GM12873 (cell line): ENCODE measurements at regions not wholly inside any gene's neighbourhood (a gene's known extent, or its start where the extent isn't known, plus 50 kb on each side); places are given as distances from the start of the nearest gene placed in this dataset.

Experiments used
- TF ChIP-seq, protein P1 (sequence below): IDR thresholded peaks from 2 replicates; pipeline ENCODE4 v1.5.1; 2012; ENCODE audit warnings: low read depth, mild to moderate bottlenecking, moderate library complexity, low read length, control low read depth; ENCODE audit not compliant: insufficient read depth; ENCODE audit errors: missing control alignments

DNA sequence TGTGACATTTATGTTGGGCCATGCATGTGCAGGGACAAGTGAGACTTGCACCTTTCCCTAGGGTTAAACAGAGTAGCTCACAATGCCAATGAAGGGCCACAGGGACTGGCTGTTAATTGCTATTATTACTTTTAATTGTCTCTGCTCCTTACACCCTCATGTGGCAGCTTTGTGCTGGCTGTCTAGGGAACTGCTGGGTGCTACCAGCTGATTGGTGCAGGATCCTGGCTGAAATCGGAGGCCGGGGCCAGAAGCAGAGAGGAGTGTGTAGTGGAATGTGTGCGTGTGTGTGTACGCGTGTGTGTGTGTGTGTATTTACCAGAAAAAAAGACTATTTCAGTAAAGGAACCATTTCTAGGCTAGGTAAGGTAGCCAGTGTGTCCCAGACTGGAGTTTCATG is 302.5 kb downstream of the CTTN start:
- TF ChIP-seq, protein P1, sequence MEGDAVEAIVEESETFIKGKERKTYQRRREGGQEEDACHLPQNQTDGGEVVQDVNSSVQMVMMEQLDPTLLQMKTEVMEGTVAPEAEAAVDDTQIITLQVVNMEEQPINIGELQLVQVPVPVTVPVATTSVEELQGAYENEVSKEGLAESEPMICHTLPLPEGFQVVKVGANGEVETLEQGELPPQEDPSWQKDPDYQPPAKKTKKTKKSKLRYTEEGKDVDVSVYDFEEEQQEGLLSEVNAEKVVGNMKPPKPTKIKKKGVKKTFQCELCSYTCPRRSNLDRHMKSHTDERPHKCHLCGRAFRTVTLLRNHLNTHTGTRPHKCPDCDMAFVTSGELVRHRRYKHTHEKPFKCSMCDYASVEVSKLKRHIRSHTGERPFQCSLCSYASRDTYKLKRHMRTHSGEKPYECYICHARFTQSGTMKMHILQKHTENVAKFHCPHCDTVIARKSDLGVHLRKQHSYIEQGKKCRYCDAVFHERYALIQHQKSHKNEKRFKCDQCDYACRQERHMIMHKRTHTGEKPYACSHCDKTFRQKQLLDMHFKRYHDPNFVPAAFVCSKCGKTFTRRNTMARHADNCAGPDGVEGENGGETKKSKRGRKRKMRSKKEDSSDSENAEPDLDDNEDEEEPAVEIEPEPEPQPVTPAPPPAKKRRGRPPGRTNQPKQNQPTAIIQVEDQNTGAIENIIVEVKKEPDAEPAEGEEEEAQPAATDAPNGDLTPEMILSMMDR = no peak

DNA sequence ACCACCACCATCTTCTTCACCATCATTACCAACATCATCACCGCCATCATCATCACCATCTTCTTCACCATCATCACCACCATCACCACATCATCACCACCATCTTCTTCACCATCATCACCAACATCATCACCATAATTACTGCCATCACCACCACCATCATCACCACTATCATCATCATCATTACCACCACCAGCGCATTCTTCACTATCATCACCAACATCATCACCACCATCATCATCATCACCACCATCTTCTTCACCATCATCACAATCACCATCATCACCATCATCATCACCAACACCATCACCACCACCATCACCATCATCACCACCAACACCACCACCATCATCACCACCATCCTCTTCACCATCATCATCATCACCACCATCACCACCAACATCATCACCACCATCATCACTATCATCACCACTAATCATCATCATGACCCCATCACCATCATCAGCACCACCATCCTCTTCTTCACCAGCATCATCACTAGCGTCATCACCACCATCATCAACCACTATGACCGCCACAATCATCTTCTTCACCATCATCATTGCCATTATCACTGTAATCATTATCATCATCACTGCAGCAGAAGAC is 303.8 kb downstream of the CTTN start:
- TF ChIP-seq, protein P1 = no peak

DNA sequence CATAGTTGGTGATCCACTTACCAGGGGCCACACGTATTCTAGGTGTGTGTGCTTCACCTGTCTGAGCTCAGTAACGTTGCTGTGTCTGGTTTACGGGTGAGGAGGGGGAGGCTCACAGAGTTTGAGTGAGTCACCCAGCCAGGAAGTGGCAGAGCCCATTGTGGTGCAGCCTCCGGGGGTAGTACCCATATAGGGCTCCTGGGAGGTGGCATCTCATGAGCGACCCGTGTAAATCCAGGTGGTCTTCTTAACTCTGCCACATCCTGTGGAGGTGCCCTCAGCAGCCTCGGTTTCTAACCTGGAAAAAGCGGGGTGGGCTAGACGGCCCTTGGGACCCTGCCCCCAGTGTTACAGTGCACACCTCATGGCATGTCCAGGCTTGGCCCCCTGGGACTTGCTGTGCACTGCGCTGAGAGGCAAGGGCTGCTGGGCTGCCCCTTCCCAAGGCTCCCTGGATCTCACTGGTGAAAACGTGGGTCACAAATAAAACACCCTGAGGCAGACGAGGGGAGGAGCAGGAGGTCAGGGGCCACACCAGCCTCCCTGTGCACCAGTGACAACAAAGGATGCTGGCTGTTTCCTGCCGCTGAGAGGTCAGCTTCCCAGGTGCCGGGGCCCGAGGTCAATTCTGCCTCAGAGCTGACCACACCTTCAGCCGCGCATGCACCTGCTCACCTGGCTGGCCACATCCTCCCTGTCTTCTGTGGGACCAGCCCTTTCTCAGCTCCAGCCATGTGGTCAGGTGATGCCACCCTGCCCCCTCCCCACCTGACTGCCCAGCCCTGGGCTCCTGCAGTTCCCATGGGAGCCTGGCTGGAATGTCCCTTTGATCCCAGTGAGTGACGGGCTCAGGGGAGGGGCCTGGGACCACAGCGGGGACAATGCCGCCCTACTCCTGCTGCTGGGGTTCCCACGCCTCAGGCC is 305.1 kb downstream of the CTTN start:
- TF ChIP-seq, protein P1 = no peak

DNA sequence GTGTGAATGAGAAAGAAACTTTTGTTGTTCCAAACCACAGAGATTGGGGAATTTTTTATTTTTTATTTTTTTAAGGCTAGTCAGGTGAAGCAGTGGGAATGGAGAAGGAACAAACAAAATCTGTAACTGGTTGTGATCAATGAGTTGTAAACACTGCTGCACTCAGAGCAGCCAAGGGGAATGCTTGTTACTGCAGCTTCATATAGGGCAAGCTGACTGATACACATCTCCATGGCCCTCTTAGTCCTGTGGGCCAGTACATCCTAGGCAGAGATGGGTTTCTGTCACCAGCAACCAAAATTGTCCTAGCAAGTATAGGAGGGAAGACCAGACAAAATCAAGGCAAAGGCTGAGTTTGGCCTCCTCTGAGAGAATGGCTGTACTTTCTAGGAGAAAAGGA is 306.8 kb downstream of the CTTN start:
- TF ChIP-seq, protein P1 = no peak

DNA sequence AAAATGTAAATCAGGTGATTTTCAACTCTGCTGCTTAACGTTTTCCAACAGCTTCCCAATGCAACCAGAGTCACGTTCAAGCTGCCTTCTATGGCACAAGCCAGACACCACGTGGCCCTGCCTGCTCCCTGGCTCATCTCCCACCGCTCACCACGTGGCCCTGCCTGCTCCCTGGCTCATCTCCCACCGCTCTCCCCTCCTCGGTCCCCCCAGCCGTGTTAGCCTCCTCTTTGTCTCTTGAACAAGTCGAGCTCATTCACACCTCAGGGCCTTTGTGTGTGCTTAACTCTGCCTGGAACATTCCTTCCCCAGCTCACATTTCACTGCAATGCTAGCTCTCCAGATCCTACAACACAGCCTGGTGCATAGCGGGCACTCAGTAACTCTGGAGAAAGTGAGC is 307.6 kb downstream of the CTTN start:
- TF ChIP-seq, protein P1 = no peak

DNA sequence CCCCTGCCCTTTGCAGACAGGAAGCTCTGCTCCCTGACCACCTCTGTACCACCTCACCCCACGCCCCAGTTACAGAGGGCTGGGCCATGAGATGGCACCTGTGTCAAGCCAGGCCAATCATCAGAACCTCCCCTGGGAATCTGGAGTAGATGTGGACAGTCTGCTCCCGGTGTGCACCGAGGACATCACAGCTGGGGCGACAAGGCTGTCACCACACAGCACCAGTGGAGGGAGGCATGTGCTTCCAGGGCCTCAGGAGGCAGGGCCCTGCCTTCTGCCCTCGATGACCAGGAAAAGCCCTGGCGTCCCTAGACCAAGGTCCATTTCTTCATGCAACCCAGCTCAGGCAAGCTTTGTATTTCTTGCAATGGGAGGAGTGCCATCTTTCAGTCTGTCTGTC is 309.5 kb downstream of the CTTN start:
- TF ChIP-seq, protein P1 = no peak

DNA sequence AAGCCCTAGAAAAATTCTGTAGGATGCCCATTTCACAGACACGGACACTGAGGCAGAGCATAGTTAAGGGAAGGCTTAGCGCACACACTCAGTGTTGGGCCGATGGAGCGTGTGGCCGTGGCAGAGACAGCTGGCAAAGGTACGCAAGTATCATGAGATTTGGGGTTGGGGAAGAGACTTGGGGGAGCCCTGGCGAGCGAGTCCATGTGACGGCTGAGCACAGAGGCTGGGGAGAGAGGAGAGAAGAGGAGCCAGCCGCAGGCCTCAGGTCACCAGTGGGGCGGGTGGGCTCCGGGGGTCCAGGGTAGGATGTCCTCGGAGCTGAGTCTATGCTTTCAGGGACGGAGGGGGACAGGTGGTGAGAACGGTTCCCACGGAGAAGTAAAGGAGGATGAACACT is 311.3 kb downstream of the CTTN start:
- TF ChIP-seq, protein P1 = no peak
